Caco-2 (cell line): ENCODE measurements at regions not wholly inside any gene's neighbourhood (a gene's known extent, or its start where the extent isn't known, plus 50 kb on each side); places are given as distances from the start of the nearest gene placed in this dataset.

Source experiments
- BruUV-seq: library from RNA; stranded (reverse); fragments of 400-500 nt; replicated peaks from 2 replicates; lab custom pipeline; 2021; lab: Mats Ljungman, UMichigan
- CTCF ChIA-PET: fragments of 300-600 bp; sonication (Branson Sonifier 250); formaldehyde crosslinking; loops from one replicate; lab custom pipeline; 2022; ENCODE audit warnings: antibody characterized with exemption; lab: Charles Lee
- POLR2A ChIA-PET: fragments of 300-600 bp; sonication (Branson Sonifier 250); formaldehyde crosslinking; loops from one replicate; lab custom pipeline; 2022; ENCODE audit warnings: antibody characterized with exemption; lab: Charles Lee
- DNase-seq, 2 experiments: peaks; one replicate each; pipeline versions ENCODE4 v3.0.0 to v3.0.0-alpha.2; 2020 to 2022
- H3K27me3 ChIP-seq: replicated peaks from 2 replicates; pipeline ENCODE4 v1.6.0; 2011; ENCODE audit warnings: low read length; ENCODE audit not compliant: control insufficient read depth, insufficient read depth
- H3K36me3 ChIP-seq: 2 replicates; pipeline ENCODE4 v1.5.1; 2011; ENCODE audit warnings: low read length; ENCODE audit not compliant: control insufficient read depth, insufficient read depth
- H3K4me1 ChIP-seq: fragments of 250-450 bp; sonication (Bioruptor Pico); 2 replicates; pipeline ENCODE4 v1.5.1; 2020; ENCODE audit warnings: mild to moderate bottlenecking
- H3K4me3 ChIP-seq: 2 replicates; pipeline ENCODE4 v1.5.1; 2011; ENCODE audit warnings: low read depth, mild to moderate bottlenecking, control low read depth, low read length
- H3K9me3 ChIP-seq: fragments of 250-450 bp; sonication (Bioruptor Pico); 2 replicates; pipeline ENCODE4 v1.5.1; 2020; ENCODE audit warnings: mild to moderate bottlenecking, moderate library complexity
- H3K27ac Mint-ChIP-seq: one replicate; pipeline ENCODE4 v1.8.0; 2022; ENCODE audit warnings: mixed read lengths; ENCODE audit not compliant: unreplicated experiment
- H3K27me3 Mint-ChIP-seq: one replicate; pipeline ENCODE4 v1.8.0; 2022; ENCODE audit warnings: mixed read lengths; ENCODE audit not compliant: insufficient read depth, unreplicated experiment
- H3K36me3 Mint-ChIP-seq: one replicate; pipeline ENCODE4 v1.8.0; 2022; ENCODE audit warnings: mild to moderate bottlenecking, mixed read lengths; ENCODE audit not compliant: insufficient read depth, unreplicated experiment
- H3K4me1 Mint-ChIP-seq: one replicate; pipeline ENCODE4 v1.8.0; 2022; ENCODE audit warnings: low read depth, mixed read lengths; ENCODE audit not compliant: unreplicated experiment
- H3K4me3 Mint-ChIP-seq: one replicate; pipeline ENCODE4 v1.8.0; 2022; ENCODE audit warnings: mild to moderate bottlenecking, moderate library complexity, mixed read lengths; ENCODE audit not compliant: unreplicated experiment
- H3K9me3 Mint-ChIP-seq: one replicate; pipeline ENCODE4 v1.8.0; 2022; ENCODE audit warnings: mixed read lengths; ENCODE audit not compliant: unreplicated experiment
- CTCF ChIP-seq, 2 experiments: fragments of 200-600 bp in 1 of 2; IDR thresholded peaks; 1 replicate in 1 of 2; 2 replicates in 1 of 2; pipeline versions ENCODE4 v1.5.1 to v1.8.0; 2011 to 2022; ENCODE audit warnings: antibody characterized with exemption in 1 of 2, control low read depth in 1 of 2, inconsistent platforms in 1 of 2, low read depth in 1 of 2, low read length in 1 of 2, mild to moderate bottlenecking in 1 of 2, moderate library complexity in 1 of 2; ENCODE audit not compliant: insufficient read depth in 1 of 2, severe bottlenecking in 1 of 2, unreplicated experiment in 1 of 2
- intact Hi-C: fragments of 100-400 bp; cut with micrococcal nuclease; formaldehyde crosslinking; loops from one replicate; pipeline ENCODE4 v1.10.0; 2022; ENCODE audit not compliant: unreplicated experiment

- Mint-ChIP-seq H3K4me1 (no peaks in the 10 kb centered on the region), H3K36me3 (no peaks in the 10 kb centered on the region), H3K27me3 (peaks cover 3% of the 10 kb centered on the region), H3K4me3 (no peak overlapping the region), H3K9me3 (no peaks in the 10 kb centered on the region), H3K27ac (no peak overlapping the region)
- POLR2A ChIA-PET: no interaction called here
- no peaks in the 10 kb centered on the region for H3K4me1 ChIP-seq
- no peak overlapping the region for H3K4me3 ChIP-seq
- CTCF ChIA-PET: no interaction called here
- no peak for TF ChIP-seq CTCF (IDR thresholded peaks at IDR 0.05; ENCODE audit: insufficient read depth in 1 of 2, low read depth in 1 of 2, low read length in 1 of 2, severe bottlenecking in 1 of 2, unreplicated experiment in 1 of 2)
- no peaks in the 10 kb centered on the region for H3K27me3 ChIP-seq
- H3K36me3 ChIP-seq: no peaks in the 10 kb centered on the region
- BruUV-seq: no TSS peak
- no peaks in the 10 kb centered on the region for H3K9me3 ChIP-seq
- intact Hi-C loops: no loop called here
- no peak for DNase-seq
These were observed 167.8 kb upstream of the SCN7A start for GRCh38 chr2:166661824-166662223.

- Mint-ChIP-seq H3K36me3 (no peaks in the 10 kb centered on the region), H3K4me1 (no peaks in the 10 kb centered on the region), H3K27me3 (peaks cover 3% of the 10 kb centered on the region), H3K9me3 (no peaks in the 10 kb centered on the region), H3K4me3 (no peak overlapping the region), H3K27ac (no peak overlapping the region)
- ChIA-PET POLR2A (no interaction called here), CTCF (no interaction called here)
- H3K36me3 ChIP-seq: no peaks in the 10 kb centered on the region
- intact Hi-C loops: no loop called here
- H3K4me3 ChIP-seq: no peak overlapping the region
- no peaks in the 10 kb centered on the region for H3K9me3 ChIP-seq
- H3K27me3 ChIP-seq: no peaks in the 10 kb centered on the region
- DNase-seq: no peak
- H3K4me1 ChIP-seq: no peaks in the 10 kb centered on the region
- BruUV-seq: no TSS peak
- no peak for TF ChIP-seq CTCF (IDR thresholded peaks at IDR 0.05; ENCODE audit: insufficient read depth in 1 of 2, low read depth in 1 of 2, low read length in 1 of 2, severe bottlenecking in 1 of 2, unreplicated experiment in 1 of 2)
These were observed 167.3 kb upstream of the SCN7A start for GRCh38 chr2:166661391-166661790.

GRCh38 chr2:166658901-166659300 is 164.9 kb upstream of the SCN7A start:
- CTCF ChIA-PET: no interaction called here
- H3K4me3 Mint-ChIP-seq: no peak overlapping the region
- no peak for DNase-seq
- Histone ChIP-seq H3K9me3 (no peaks in the 10 kb centered on the region), H3K36me3 (no peaks in the 10 kb centered on the region), H3K4me3 (no peak overlapping the region), H3K27me3 (no peaks in the 10 kb centered on the region), H3K4me1 (no peaks in the 10 kb centered on the region)
- H3K4me1 Mint-ChIP-seq: no peaks in the 10 kb centered on the region
- H3K27me3 Mint-ChIP-seq: peaks cover 3% of the 10 kb centered on the region
- no peak overlapping the region for H3K27ac Mint-ChIP-seq
- TF ChIP-seq CTCF (IDR thresholded peaks at IDR 0.05; ENCODE audit: insufficient read depth in 1 of 2, low read depth in 1 of 2, low read length in 1 of 2, severe bottlenecking in 1 of 2, unreplicated experiment in 1 of 2): no peak
- no peaks in the 10 kb centered on the region for H3K36me3 Mint-ChIP-seq
- BruUV-seq: no TSS peak
- POLR2A ChIA-PET: no interaction called here
- no peaks in the 10 kb centered on the region for H3K9me3 Mint-ChIP-seq
- intact Hi-C loops: no loop called here
